Small intestine (tissue), 7 donors: ENCODE measurements at regions not wholly inside any gene's neighbourhood (a gene's known extent, or its start where the extent isn't known, plus 50 kb on each side); places are given as distances from the start of the nearest gene placed in this dataset.
"Not testable (repeated sequence)": the region's sequence is repeated elsewhere in the genome, so short reads cannot be mapped to it uniquely, and the experiment has no call there.

Experiments
- DNase-seq, 2 donors: peaks; one replicate each; pipeline versions ENCODE4 v3.0.0 to v3.0.0-alpha.2; 2013
- FAIRE-seq: peaks from 2 replicates; lab custom pipeline; 2012; peaks lifted over from hg19 to GRCh38; lab: Jason Lieb, UNC
- H3K27ac ChIP-seq, 3 donors: one replicate each; pipeline ENCODE4 v1.5.1; 2013; ENCODE audit warnings: low read length in 2 of 3, mild to moderate bottlenecking in 2 of 3, control low read depth in 1 of 3, inconsistent platforms in 1 of 3, low read depth in 1 of 3, moderate library complexity in 1 of 3
- H3K27me3 ChIP-seq, 3 donors: one replicate each; pipeline ENCODE4 v1.6.1; 2013; ENCODE audit warnings: low read length in 3 of 3, inconsistent platforms in 1 of 3; ENCODE audit not compliant: control insufficient read depth in 3 of 3, insufficient read depth in 3 of 3
- H3K36me3 ChIP-seq, 3 donors: one replicate each; pipeline ENCODE4 v1.6.1; 2013; ENCODE audit warnings: low read length in 3 of 3, inconsistent platforms in 1 of 3, low read depth in 1 of 3, mild to moderate bottlenecking in 1 of 3, moderate library complexity in 1 of 3; ENCODE audit not compliant: control insufficient read depth in 3 of 3, insufficient read depth in 2 of 3
- H3K4me1 ChIP-seq, 3 donors: one replicate each; pipeline ENCODE4 v1.6.1; 2013; ENCODE audit warnings: low read length in 2 of 3, inconsistent platforms in 1 of 3, low read depth in 1 of 3, mild to moderate bottlenecking in 1 of 3, moderate library complexity in 1 of 3; ENCODE audit not compliant: control insufficient read depth in 3 of 3, insufficient read depth in 2 of 3
- H3K4me3 ChIP-seq, 3 donors: one replicate each; pipeline ENCODE4 v1.5.1; 2013; ENCODE audit warnings: low read length in 3 of 3, control low read depth in 1 of 3, inconsistent platforms in 1 of 3, low read depth in 1 of 3, mild to moderate bottlenecking in 1 of 3, moderate library complexity in 1 of 3
- H3K9me3 ChIP-seq, 2 donors: one replicate each; pipeline ENCODE4 v1.6.1; 2013; ENCODE audit warnings: low read depth in 1 of 2, low read length in 1 of 2; ENCODE audit not compliant: control insufficient read depth in 2 of 2, insufficient read depth in 1 of 2
- WGBS, 3 donors: extraction: QIAGEN DNeasy Blood & Tissue Kit; methylation state at CpG; one replicate each; pipeline ENCODE4 v1.1.7; 2013; 5-methylcytosine and 5-hydroxymethylcytosine counted together
- donor health status: healthy with polysubstance abuse.
- donor health status: control.
- donor health status: control.
- donor health status: Bipolar disorder and iron deficiency.
- donor health status: healthy.

- no peaks in the 10 kb centered on the region for H3K36me3 ChIP-seq
- no peak overlapping the region for H3K27ac ChIP-seq
- H3K4me1 ChIP-seq: no peaks in the 10 kb centered on the region
- H3K9me3 ChIP-seq: no peaks in the 10 kb centered on the region
- DNase-seq: no peak
- 88 to 95% (median 89%) methylated on average over 5 of the region's 5 CpGs for WGBS, 3 donors
- no peaks in the 10 kb centered on the region for H3K27me3 ChIP-seq
- no peak overlapping the region for H3K4me3 ChIP-seq
- no peak for FAIRE-seq
These were observed 364.8 kb downstream of the NYAP2 start for GRCh38 chr2:225764346-225764745.

GRCh38 chr2:225763711-225764110 lies 364.2 kb downstream of the NYAP2 start:
- no peaks in the 10 kb centered on the region for H3K4me1 ChIP-seq
- WGBS, 3 donors: 43 to 81% (median 73%) methylated on average over 2 of the region's 2 CpGs
- H3K27me3 ChIP-seq: no peaks in the 10 kb centered on the region
- H3K4me3 ChIP-seq: no peak overlapping the region
- no peaks in the 10 kb centered on the region for H3K36me3 ChIP-seq
- DNase-seq (no peak), FAIRE-seq (no peak)
- no peak overlapping the region for H3K27ac ChIP-seq
- no peaks in the 10 kb centered on the region for H3K9me3 ChIP-seq

- H3K9me3 ChIP-seq: no peaks in the 10 kb centered on the region
- no peaks in the 10 kb centered on the region for H3K36me3 ChIP-seq
- H3K27me3 ChIP-seq: no peaks in the 10 kb centered on the region
- H3K27ac ChIP-seq: no peak overlapping the region
- DNase-seq: no peak
- WGBS, 3 donors: 79 to 91% (median 88%) methylated on average over 2 of the region's 2 CpGs
- no peak overlapping the region for H3K4me3 ChIP-seq
- no peak for FAIRE-seq
- no peaks in the 10 kb centered on the region for H3K4me1 ChIP-seq
These were observed 361.9 kb downstream of the NYAP2 start for GRCh38 chr2:225761396-225761795.

GRCh38 chr2:225757248-225757647 lies 357.7 kb downstream of the NYAP2 start:
- H3K36me3 ChIP-seq: no peaks in the 10 kb centered on the region
- no peaks in the 10 kb centered on the region for H3K27me3 ChIP-seq
- no peaks in the 10 kb centered on the region for H3K4me1 ChIP-seq
- H3K4me3 ChIP-seq: no peak overlapping the region
- H3K27ac ChIP-seq: no peak overlapping the region
- no peaks in the 10 kb centered on the region for H3K9me3 ChIP-seq
- WGBS, 3 donors: 88 to 91% (median 90%) methylated on average over 1 of the region's 1 CpG
- FAIRE-seq (no peak), DNase-seq (no peak)

GRCh38 chr2:225756198-225756597 lies 356.7 kb downstream of the NYAP2 start:
- Histone ChIP-seq H3K36me3 (no peaks in the 10 kb centered on the region), H3K9me3 (no peaks in the 10 kb centered on the region), H3K27ac (no peak overlapping the region), H3K27me3 (no peaks in the 10 kb centered on the region), H3K4me3 (no peak overlapping the region), H3K4me1 (no peaks in the 10 kb centered on the region)
- WGBS, 3 donors: 56 to 64% (median 62%) methylated on average over 4 of the region's 4 CpGs
- DNase-seq: no peak
- FAIRE-seq: no peak

GRCh38 chr2:225748609-225749008 lies 349.1 kb downstream of the NYAP2 start:
- Histone ChIP-seq H3K9me3 (peaks cover 0 to 2% of the 10 kb centered on the region in 2 donors), H3K4me1 (no peaks in the 10 kb centered on the region), H3K27ac (no peak overlapping the region), H3K4me3 (no peak overlapping the region), H3K27me3 (no peaks in the 10 kb centered on the region), H3K36me3 (no peaks in the 10 kb centered on the region)
- WGBS, 3 donors: 73 to 86% (median 78%) methylated on average over 2 of the region's 2 CpGs
- DNase-seq (no peak), FAIRE-seq (no peak)

- H3K27ac ChIP-seq: not testable (repeated sequence)
These were observed 344.5 kb downstream of the NYAP2 start for GRCh38 chr2:225743996-225744395.

GRCh38 chr2:225742487-225742886 lies 343.0 kb downstream of the NYAP2 start:
- H3K27me3 ChIP-seq: peaks cover 0 to 2% (median 0%) of the 10 kb centered on the region in 3 donors
- no peak for FAIRE-seq
- no peak overlapping the region for H3K4me3 ChIP-seq
- H3K27ac ChIP-seq: no peak overlapping the region
- no peaks in the 10 kb centered on the region for H3K4me1 ChIP-seq
- peaks cover 0 to 2% of the 10 kb centered on the region in 2 donors for H3K9me3 ChIP-seq
- 78 to 86% (median 82%) methylated on average over 2 of the region's 2 CpGs for WGBS, 3 donors
- DNase-seq: peak in 1 of 2 donors; percentile 2
- H3K36me3 ChIP-seq: no peaks in the 10 kb centered on the region

More at GRCh38 chr2:225743996-225744395, 344.5 kb downstream of the NYAP2 start:
- 92 to 97% (median 94%) methylated on average over 30 to 35 of the region's 35 CpGs for WGBS, 3 donors
- H3K4me1 ChIP-seq, DNase-seq, H3K4me3 ChIP-seq, H3K9me3 ChIP-seq, H3K36me3 ChIP-seq, FAIRE-seq, H3K27me3 ChIP-seq: not testable (repeated sequence)

- DNase-seq (no peak), FAIRE-seq (no peak)
- Histone ChIP-seq H3K4me3 (no peak overlapping the region), H3K9me3 (peaks cover 0 to 2% of the 10 kb centered on the region in 2 donors), H3K4me1 (no peaks in the 10 kb centered on the region), H3K36me3 (no peaks in the 10 kb centered on the region), H3K27me3 (peaks cover 0 to 2% (median 0%) of the 10 kb centered on the region in 3 donors), H3K27ac (no peak overlapping the region)
- 76 to 83% (median 82%) methylated on average over 3 of the region's 3 CpGs for WGBS, 3 donors
These were observed 340.6 kb downstream of the NYAP2 start for GRCh38 chr2:225740086-225740485.
